ENCODE measurements at regions not wholly inside any gene's neighbourhood (a gene's known extent, or its start where the extent isn't known, plus 50 kb on each side); places are given as distances from the start of the nearest gene placed in this dataset.

DNA sequence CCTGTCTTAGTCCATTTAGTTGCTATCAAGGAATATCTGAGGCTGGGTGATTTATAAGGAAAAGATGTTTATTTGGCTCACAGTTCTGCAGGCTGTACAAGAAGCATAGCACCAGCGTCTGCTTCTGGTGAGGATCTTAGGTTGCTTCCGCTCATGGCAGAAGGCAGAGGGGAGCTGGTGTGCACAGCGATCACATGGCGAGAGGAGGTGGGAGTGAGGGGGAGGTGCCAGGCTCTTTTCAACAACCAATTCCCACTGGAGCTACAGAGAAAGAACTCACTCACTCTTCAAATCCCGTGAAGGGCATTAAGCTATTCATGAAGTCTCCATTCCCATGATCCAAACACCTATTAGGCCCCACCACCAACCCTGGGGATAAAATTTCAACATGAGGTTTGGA lies 371.6 kb downstream of the SH2D4B start (continued):
- TF ChIP-seq CHD2 (IDR thresholded peaks at IDR 0.05; ENCODE audit: borderline replicate concordance, low read depth, low read length) (no peak), ZNF274 (IDR thresholded peaks at IDR 0.05; ENCODE audit: insufficient read depth, insufficient read length) (no peak), IKZF2 (IDR thresholded peaks at IDR 0.05) (no peak), RBBP5 (conservative IDR thresholded peaks at IDR 0.05) (no peak), PAX8 (IDR thresholded peaks at IDR 0.05) (no peak), NBN (IDR thresholded peaks at IDR 0.05) (no peak), BCL11A (IDR thresholded peaks at IDR 0.05; ENCODE audit: low read depth, low read length) (no peak)

DNA sequence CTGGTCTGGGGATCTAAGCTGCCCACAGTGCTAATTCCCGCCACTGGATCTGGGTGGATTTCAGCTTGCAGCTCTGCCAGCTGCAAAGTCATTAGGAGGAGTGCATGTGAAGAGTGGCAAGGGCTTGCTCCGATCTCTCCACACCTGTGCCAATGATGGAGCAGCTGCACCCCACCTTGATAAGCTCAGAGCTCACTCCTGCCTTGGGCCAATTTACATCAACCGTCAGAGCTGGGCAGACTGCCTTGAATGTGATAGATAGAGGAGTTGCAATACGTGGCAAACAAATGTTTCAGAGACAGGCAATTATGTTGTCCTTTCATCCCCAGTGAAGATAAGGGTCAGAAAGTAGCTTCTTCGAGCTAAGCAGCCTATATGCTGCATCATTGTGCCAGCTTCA lies 379.9 kb downstream of the SH2D4B start:
- Histone ChIP-seq H3K9me3 (replicated peaks; ENCODE audit: control insufficient read depth, insufficient read depth, low read length) (no peaks in the 10 kb centered on the region), H3K4me1 (ENCODE audit: control insufficient read depth, insufficient read depth, low read length) (no peaks in the 10 kb centered on the region), H3K4me2 (ENCODE audit: control insufficient read depth, insufficient read depth) (no peak overlapping the region), H3K36me3 (ENCODE audit: control insufficient read depth in 2 of 2, insufficient read depth in 2 of 2, low read length in 1 of 2) (no peaks in the 10 kb centered on the region), H4K20me1 (ENCODE audit: control insufficient read depth, insufficient read depth) (no peaks in the 10 kb centered on the region), H3K4me3 (no peak overlapping the region), H3K27ac (ENCODE audit: control insufficient read depth, insufficient read depth) (no peak overlapping the region), H2AFZ (ENCODE audit: control insufficient read depth, low read depth, low read length) (no peak overlapping the region), H3K79me2 (ENCODE audit: control insufficient read depth, insufficient read depth, low read length) (no peaks in the 10 kb centered on the region), H3K27me3 (replicated peaks in 1 of 2; ENCODE audit: control insufficient read depth in 2 of 2, insufficient read depth in 2 of 2, low read length in 1 of 2) (no peaks in the 10 kb centered on the region), H3K9ac (ENCODE audit: control insufficient read depth, insufficient read depth, low read length) (no peak overlapping the region)
- in situ Hi-C loops (cut with MboI) = no loop called here
- DNase-seq (ENCODE audit: low read depth, low spot score) (no peak), ATAC-seq (no peak), FAIRE-seq (no peak)
- 12% methylated on average over 5 of the region's 5 CpGs for WGBS (ENCODE audit: insufficient coverage, insufficient replicate concordance, low lambda C conversion rate, missing lambda C conversion rate)
- BruUV-seq (replicated peaks) = no TSS peak
- SMC1A ChIA-PET (ENCODE audit: uncharacterized antibody, unreplicated experiment) = interaction anchor here (0.8 to 1.4 kb wide), 2 partner anchors 21 to 61 kb away, joined by 3 to 4 read pairs; no protein-coding TSS in a partner anchor
- CTCF ChIA-PET = interaction anchor here (1.1 to 1.3 kb wide), 3 partner anchors 28 to 319 kb away, joined by 3 to 4 read pairs (median 3); no protein-coding TSS in a partner anchor
- RAD21 ChIA-PET (ENCODE audit: unreplicated experiment) = no interaction called here
- intact Hi-C loops (cut with micrococcal nuclease; ENCODE audit: unreplicated experiment) = no loop called here
- POLR2A ChIA-PET = no interaction called here
- TF ChIP-seq NR2C1 (IDR thresholded peaks at IDR 0.05) = no peak
- TF ChIP-seq, protein P1, sequence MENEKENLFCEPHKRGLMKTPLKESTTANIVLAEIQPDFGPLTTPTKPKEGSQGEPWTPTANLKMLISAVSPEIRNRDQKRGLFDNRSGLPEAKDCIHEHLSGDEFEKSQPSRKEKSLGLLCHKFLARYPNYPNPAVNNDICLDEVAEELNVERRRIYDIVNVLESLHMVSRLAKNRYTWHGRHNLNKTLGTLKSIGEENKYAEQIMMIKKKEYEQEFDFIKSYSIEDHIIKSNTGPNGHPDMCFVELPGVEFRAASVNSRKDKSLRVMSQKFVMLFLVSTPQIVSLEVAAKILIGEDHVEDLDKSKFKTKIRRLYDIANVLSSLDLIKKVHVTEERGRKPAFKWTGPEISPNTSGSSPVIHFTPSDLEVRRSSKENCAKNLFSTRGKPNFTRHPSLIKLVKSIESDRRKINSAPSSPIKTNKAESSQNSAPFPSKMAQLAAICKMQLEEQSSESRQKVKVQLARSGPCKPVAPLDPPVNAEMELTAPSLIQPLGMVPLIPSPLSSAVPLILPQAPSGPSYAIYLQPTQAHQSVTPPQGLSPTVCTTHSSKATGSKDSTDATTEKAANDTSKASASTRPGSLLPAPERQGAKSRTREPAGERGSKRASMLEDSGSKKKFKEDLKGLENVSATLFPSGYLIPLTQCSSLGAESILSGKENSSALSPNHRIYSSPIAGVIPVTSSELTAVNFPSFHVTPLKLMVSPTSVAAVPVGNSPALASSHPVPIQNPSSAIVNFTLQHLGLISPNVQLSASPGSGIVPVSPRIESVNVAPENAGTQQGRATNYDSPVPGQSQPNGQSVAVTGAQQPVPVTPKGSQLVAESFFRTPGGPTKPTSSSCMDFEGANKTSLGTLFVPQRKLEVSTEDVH (IDR thresholded peaks at IDR 0.05; ENCODE audit: low read depth, partially characterized antibody) = no peak
- no peak for TF ChIP-seq ZNF274 (IDR thresholded peaks at IDR 0.05; ENCODE audit: insufficient read depth, insufficient read length)
- no peak for TF ChIP-seq ZSCAN29 (IDR thresholded peaks at IDR 0.05)
- TF ChIP-seq, protein P2, sequence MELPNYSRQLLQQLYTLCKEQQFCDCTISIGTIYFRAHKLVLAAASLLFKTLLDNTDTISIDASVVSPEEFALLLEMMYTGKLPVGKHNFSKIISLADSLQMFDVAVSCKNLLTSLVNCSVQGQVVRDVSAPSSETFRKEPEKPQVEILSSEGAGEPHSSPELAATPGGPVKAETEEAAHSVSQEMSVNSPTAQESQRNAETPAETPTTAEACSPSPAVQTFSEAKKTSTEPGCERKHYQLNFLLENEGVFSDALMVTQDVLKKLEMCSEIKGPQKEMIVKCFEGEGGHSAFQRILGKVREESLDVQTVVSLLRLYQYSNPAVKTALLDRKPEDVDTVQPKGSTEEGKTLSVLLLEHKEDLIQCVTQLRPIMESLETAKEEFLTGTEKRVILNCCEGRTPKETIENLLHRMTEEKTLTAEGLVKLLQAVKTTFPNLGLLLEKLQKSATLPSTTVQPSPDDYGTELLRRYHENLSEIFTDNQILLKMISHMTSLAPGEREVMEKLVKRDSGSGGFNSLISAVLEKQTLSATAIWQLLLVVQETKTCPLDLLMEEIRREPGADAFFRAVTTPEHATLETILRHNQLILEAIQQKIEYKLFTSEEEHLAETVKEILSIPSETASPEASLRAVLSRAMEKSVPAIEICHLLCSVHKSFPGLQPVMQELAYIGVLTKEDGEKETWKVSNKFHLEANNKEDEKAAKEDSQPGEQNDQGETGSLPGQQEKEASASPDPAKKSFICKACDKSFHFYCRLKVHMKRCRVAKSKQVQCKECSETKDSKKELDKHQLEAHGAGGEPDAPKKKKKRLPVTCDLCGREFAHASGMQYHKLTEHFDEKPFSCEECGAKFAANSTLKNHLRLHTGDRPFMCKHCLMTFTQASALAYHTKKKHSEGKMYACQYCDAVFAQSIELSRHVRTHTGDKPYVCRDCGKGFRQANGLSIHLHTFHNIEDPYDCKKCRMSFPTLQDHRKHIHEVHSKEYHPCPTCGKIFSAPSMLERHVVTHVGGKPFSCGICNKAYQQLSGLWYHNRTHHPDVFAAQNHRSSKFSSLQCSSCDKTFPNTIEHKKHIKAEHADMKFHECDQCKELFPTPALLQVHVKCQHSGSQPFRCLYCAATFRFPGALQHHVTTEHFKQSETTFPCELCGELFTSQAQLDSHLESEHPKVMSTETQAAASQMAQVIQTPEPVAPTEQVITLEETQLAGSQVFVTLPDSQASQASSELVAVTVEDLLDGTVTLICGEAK (IDR thresholded peaks at IDR 0.05; ENCODE audit: borderline replicate concordance) = no peak
- no peak for TF ChIP-seq PML (IDR thresholded peaks at IDR 0.05; ENCODE audit: low read length)
- no peak for TF ChIP-seq ZNF622 (IDR thresholded peaks at IDR 0.05)
- TF ChIP-seq NR2C2 (IDR thresholded peaks at IDR 0.05; ENCODE audit: borderline replicate concordance, control insufficient read depth, insufficient read length, low read depth) = no peak
- TF ChIP-seq CREM (IDR thresholded peaks at IDR 0.05; ENCODE audit: low read depth) = no peak
- TF ChIP-seq, protein P3, sequence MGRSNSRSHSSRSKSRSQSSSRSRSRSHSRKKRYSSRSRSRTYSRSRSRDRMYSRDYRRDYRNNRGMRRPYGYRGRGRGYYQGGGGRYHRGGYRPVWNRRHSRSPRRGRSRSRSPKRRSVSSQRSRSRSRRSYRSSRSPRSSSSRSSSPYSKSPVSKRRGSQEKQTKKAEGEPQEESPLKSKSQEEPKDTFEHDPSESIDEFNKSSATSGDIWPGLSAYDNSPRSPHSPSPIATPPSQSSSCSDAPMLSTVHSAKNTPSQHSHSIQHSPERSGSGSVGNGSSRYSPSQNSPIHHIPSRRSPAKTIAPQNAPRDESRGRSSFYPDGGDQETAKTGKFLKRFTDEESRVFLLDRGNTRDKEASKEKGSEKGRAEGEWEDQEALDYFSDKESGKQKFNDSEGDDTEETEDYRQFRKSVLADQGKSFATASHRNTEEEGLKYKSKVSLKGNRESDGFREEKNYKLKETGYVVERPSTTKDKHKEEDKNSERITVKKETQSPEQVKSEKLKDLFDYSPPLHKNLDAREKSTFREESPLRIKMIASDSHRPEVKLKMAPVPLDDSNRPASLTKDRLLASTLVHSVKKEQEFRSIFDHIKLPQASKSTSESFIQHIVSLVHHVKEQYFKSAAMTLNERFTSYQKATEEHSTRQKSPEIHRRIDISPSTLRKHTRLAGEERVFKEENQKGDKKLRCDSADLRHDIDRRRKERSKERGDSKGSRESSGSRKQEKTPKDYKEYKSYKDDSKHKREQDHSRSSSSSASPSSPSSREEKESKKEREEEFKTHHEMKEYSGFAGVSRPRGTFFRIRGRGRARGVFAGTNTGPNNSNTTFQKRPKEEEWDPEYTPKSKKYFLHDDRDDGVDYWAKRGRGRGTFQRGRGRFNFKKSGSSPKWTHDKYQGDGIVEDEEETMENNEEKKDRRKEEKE (IDR thresholded peaks at IDR 0.05) = no peak
- TF ChIP-seq CHD1 (IDR thresholded peaks at IDR 0.05; ENCODE audit: low read depth, low read length) = no peak
